Keratinocyte (primary cell): ENCODE measurements at regions not wholly inside any gene's neighbourhood (a gene's known extent, or its start where the extent isn't known, plus 50 kb on each side); places are given as distances from the start of the nearest gene placed in this dataset.

Source experiments
- DNase-seq: peaks from one replicate; pipeline ENCODE4 v3.0.0-alpha.2; 2011; ENCODE audit warnings: low read depth, missing footprints, low spot score
- FAIRE-seq: peaks from 2 replicates; lab custom pipeline; 2011; peaks lifted over from hg19 to GRCh38; lab: Jason Lieb, UNC
- H2AFZ ChIP-seq: 2 replicates; pipeline ENCODE4 v1.6.0; 2012; ENCODE audit warnings: low read length, control low read depth, inconsistent platforms; ENCODE audit not compliant: control insufficient read depth
- H3K27ac ChIP-seq: 2 replicates; pipeline ENCODE4 v1.5.1; 2011; ENCODE audit warnings: low read length; ENCODE audit not compliant: control insufficient read depth, insufficient read depth
- H3K27me3 ChIP-seq: 3 replicates; pipeline ENCODE4 v1.6.0; 2011; ENCODE audit warnings: low read length; ENCODE audit not compliant: control insufficient read depth, insufficient read depth; ENCODE audit errors: extremely low read depth
- H3K36me3 ChIP-seq, 2 experiments: 2 replicates in 1 of 2; 3 replicates in 1 of 2; pipeline ENCODE4 v1.5.1; 2011; ENCODE audit warnings: low read length in 2 of 2, mild to moderate bottlenecking in 1 of 2; ENCODE audit not compliant: control insufficient read depth in 2 of 2, insufficient read depth in 2 of 2; ENCODE audit errors: extremely low read depth in 1 of 2
- H3K4me1 ChIP-seq: 3 replicates; pipeline ENCODE4 v1.5.1; 2011; ENCODE audit warnings: low read length; ENCODE audit not compliant: control insufficient read depth, insufficient read depth; ENCODE audit errors: extremely low read depth
- H3K4me2 ChIP-seq: 3 replicates; pipeline ENCODE4 v1.6.0; 2011; ENCODE audit warnings: low read depth, low read length; ENCODE audit not compliant: control insufficient read depth, insufficient read depth; ENCODE audit errors: extremely low read depth
- H3K4me3 ChIP-seq, 3 experiments: fragments of 200-600 bp in 1 of 3; sonication (generic) in 1 of 3; 2 replicates in 2 of 3; 3 replicates in 1 of 3; pipeline ENCODE4 v1.5.1; 2011 to 2016; ENCODE audit warnings: low read length in 3 of 3, mild to moderate bottlenecking in 3 of 3, control low read depth in 2 of 3, inconsistent platforms in 1 of 3, low read depth in 1 of 3, mixed read lengths in 1 of 3, mixed run types in 1 of 3, moderate library complexity in 1 of 3; ENCODE audit not compliant: control insufficient read depth in 2 of 3, insufficient read depth in 2 of 3; ENCODE audit errors: extremely low read depth in 1 of 3
- H3K79me2 ChIP-seq: 2 replicates; pipeline ENCODE4 v1.6.0; 2012; ENCODE audit warnings: low read length; ENCODE audit not compliant: control insufficient read depth, insufficient read depth
- H3K9ac ChIP-seq: 3 replicates; pipeline ENCODE4 v1.6.0; 2011; ENCODE audit warnings: low read length; ENCODE audit not compliant: control insufficient read depth, insufficient read depth; ENCODE audit errors: extremely low read depth
- H3K9me1 ChIP-seq: 3 replicates; pipeline ENCODE4 v1.6.0; 2011; ENCODE audit warnings: low read length; ENCODE audit not compliant: control insufficient read depth, insufficient read depth; ENCODE audit errors: extremely low read depth
- H3K9me3 ChIP-seq: 2 replicates; pipeline ENCODE4 v1.5.1; 2012; ENCODE audit warnings: low read depth, low read length; ENCODE audit not compliant: control insufficient read depth
- H4K20me1 ChIP-seq: 3 replicates; pipeline ENCODE4 v1.6.0; 2011; ENCODE audit warnings: low read length; ENCODE audit not compliant: control insufficient read depth, insufficient read depth; ENCODE audit errors: extremely low read depth
- CTCF ChIP-seq, 3 experiments: IDR thresholded peaks in 1 of 3; conservative IDR thresholded peaks in 1 of 3; optimal IDR thresholded peaks in 1 of 3; 2 replicates in 2 of 3; 3 replicates in 1 of 3; pipeline versions ENCODE3 to v1.5.1; 2011; ENCODE audit warnings: low read length in 3 of 3, mild to moderate bottlenecking in 3 of 3, moderate library complexity in 2 of 3, control low read depth in 1 of 3, inconsistent platforms in 1 of 3; ENCODE audit not compliant: insufficient read depth in 2 of 3; ENCODE audit errors: extremely low read depth in 1 of 3
- EZH2 ChIP-seq: IDR thresholded peaks from one replicate; pipeline ENCODE4 v1.6.1; 2012; ENCODE audit warnings: inconsistent platforms, mild to moderate bottlenecking, low read length, moderate library complexity
- dilution Hi-C: fragments of 300-500 bp; cut with MboI; formaldehyde crosslinking; loops from one replicate; pipeline ENCODE4 v1.7.0; 2020; ENCODE audit warnings: low sequenced_read_pairs; ENCODE audit not compliant: extremely low pct_ligation_motif_present

- Histone ChIP-seq H3K9me1 (no peaks in the 10 kb centered on the region), H3K9me3 (no peaks in the 10 kb centered on the region), H3K79me2 (no peaks in the 10 kb centered on the region), H3K4me1 (no peaks in the 10 kb centered on the region), H3K27ac (no peak overlapping the region), H3K4me2 (no peak overlapping the region), H3K4me3 (no peak overlapping the region), H3K36me3 (no peaks in the 10 kb centered on the region), H2AFZ (no peak overlapping the region), H4K20me1 (no peaks in the 10 kb centered on the region), H3K9ac (no peak overlapping the region), H3K27me3 (no peaks in the 10 kb centered on the region)
- FAIRE-seq (no peak), DNase-seq (no peak)
- dilution Hi-C loops, result no loop called here
- no peak for TF ChIP-seq CTCF (optimal IDR thresholded peaks at IDR 0.05 in 1 of 3, IDR thresholded peaks at IDR 0.05 in 1 of 3, conservative IDR thresholded peaks at IDR 0.05 in 1 of 3; ENCODE audit: extremely low read depth in 1 of 3, insufficient read depth in 2 of 3, low read length in 3 of 3)
- no peak for TF ChIP-seq EZH2
Observed at GRCh38 chr14:85996551-85996950, 466.6 kb downstream of the FLRT2 start.

GRCh38 chr14:85991156-85991555 is 461.2 kb downstream of the FLRT2 start:
- no peak overlapping the region for H3K4me3 ChIP-seq
- no peak for DNase-seq
- H3K79me2 ChIP-seq, result no peaks in the 10 kb centered on the region
- no peaks in the 10 kb centered on the region for H3K4me1 ChIP-seq
- H3K4me2 ChIP-seq, result no peak overlapping the region
- TF ChIP-seq CTCF (optimal IDR thresholded peaks at IDR 0.05 in 1 of 3, IDR thresholded peaks at IDR 0.05 in 1 of 3, conservative IDR thresholded peaks at IDR 0.05 in 1 of 3; ENCODE audit: extremely low read depth in 1 of 3, insufficient read depth in 2 of 3, low read length in 3 of 3) (no peak), EZH2 (no peak)
- no peak for FAIRE-seq
- no peak overlapping the region for H3K9ac ChIP-seq
- dilution Hi-C loops, result no loop called here
- no peaks in the 10 kb centered on the region for H3K9me1 ChIP-seq
- H2AFZ ChIP-seq, result no peak overlapping the region
- H3K27me3 ChIP-seq, result no peaks in the 10 kb centered on the region
- H3K36me3 ChIP-seq, result no peaks in the 10 kb centered on the region
- H3K27ac ChIP-seq, result no peak overlapping the region
- H4K20me1 ChIP-seq, result no peaks in the 10 kb centered on the region
- no peaks in the 10 kb centered on the region for H3K9me3 ChIP-seq
